ENCODE measurements at regions not wholly inside any gene's neighbourhood (a gene's known extent, or its start where the extent isn't known, plus 50 kb on each side); places are given as distances from the start of the nearest gene placed in this dataset.

DNA sequence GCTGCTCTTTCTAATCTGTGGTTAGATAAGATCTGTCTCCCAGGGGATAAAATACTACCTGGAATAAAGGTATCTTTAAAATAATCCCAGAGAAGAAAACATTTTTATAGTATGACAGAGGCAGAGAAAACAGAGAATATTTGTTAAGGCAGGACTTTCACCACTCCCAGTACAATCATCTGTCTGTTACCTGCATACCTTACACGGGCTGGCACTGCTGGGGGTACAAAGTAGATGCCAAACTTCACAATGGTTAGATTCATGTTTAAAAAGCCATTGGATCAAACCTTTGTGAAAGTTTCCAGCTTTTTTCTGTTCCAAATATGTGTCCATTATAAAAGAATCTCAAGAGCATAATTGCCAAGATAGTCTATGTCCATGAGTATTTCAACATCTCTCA, 273.6 kb upstream of the BTG1 start:
- no peak for DNase-seq (ENCODE audit: low spot score)
- H3K9me3 ChIP-seq (ENCODE audit: low read length) = no peaks in the 10 kb centered on the region
- BruUV-seq (replicated peaks) = no TSS peak
- TF ChIP-seq EZH2phosphoT487 (IDR thresholded peaks at IDR 0.05; ENCODE audit: borderline replicate concordance, low read depth, low read length) (no peak), CTCF (conservative IDR thresholded peaks at IDR 0.05; ENCODE audit: low read length) (no peak)
- no peaks in the 10 kb centered on the region for H3K79me2 ChIP-seq (ENCODE audit: insufficient read depth, low read depth, low read length)
- H3K27ac ChIP-seq (ENCODE audit: low read depth, low read length, poor library complexity, severe bottlenecking) = no peak overlapping the region
- peaks cover 13% of the 10 kb centered on the region for H3K4me1 ChIP-seq (ENCODE audit: insufficient read depth, low read length, poor library complexity, severe bottlenecking)
- no peaks in the 10 kb centered on the region for H4K20me1 ChIP-seq (ENCODE audit: insufficient read depth, low read length)
- no peak overlapping the region for H2AFZ ChIP-seq (ENCODE audit: low read length)
- H3K36me3 ChIP-seq (ENCODE audit: insufficient read depth, low read length) = no peaks in the 10 kb centered on the region
- intact Hi-C loops (cut with micrococcal nuclease; ENCODE audit: unreplicated experiment) = no loop called here
- no peak overlapping the region for H3K4me2 ChIP-seq (ENCODE audit: low read length)
- ChIA-PET CTCF (ENCODE audit: unreplicated experiment) (no interaction called here), POLR2A (interaction anchor here (2.3 kb wide), 1 partner anchor 11 kb away, joined by 8 read pairs; no protein-coding TSS in a partner anchor)
- H3K4me3 ChIP-seq (ENCODE audit: low read depth, low read length, poor library complexity, severe bottlenecking) = no peak overlapping the region
- no peaks in the 10 kb centered on the region for H3K9me2 ChIP-seq (ENCODE audit: insufficient read depth, low read length)

DNA sequence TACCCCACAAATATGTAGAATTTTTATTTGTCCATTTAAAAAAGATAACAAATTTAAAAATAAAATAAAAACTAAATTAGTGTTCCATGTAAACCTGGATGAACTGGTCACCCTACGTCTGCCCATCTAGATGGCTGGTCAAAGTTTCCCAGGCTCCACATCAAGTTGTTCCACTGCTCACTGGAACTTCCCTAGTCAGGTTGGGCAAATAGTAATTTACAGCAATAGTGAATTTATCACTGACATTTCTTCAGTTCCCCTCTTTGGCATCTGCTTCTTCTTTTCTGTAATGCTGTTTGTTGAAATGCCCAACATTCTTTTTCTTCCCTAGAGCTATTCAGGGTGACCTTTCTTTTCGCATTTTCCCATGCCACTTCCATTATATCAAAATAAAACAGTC, 272.7 kb upstream of the BTG1 start:
- TF ChIP-seq CTCF (conservative IDR thresholded peaks at IDR 0.05; ENCODE audit: low read length) (no peak), EZH2phosphoT487 (IDR thresholded peaks at IDR 0.05; ENCODE audit: borderline replicate concordance, low read depth, low read length) (no peak)
- ChIA-PET CTCF (ENCODE audit: unreplicated experiment) (no interaction called here), POLR2A (interaction anchor here (0.6 to 2.4 kb wide), 4 partner anchors 10 to 747 kb away, joined by 3 to 14 read pairs (median 4); no protein-coding TSS in a partner anchor)
- Histone ChIP-seq H4K20me1 (ENCODE audit: insufficient read depth, low read length) (no peaks in the 10 kb centered on the region), H3K79me2 (ENCODE audit: insufficient read depth, low read depth, low read length) (no peaks in the 10 kb centered on the region), H3K9me2 (ENCODE audit: insufficient read depth, low read length) (no peaks in the 10 kb centered on the region), H3K36me3 (ENCODE audit: insufficient read depth, low read length) (no peaks in the 10 kb centered on the region), H2AFZ (ENCODE audit: low read length) (no peak overlapping the region), H3K9me3 (ENCODE audit: low read length) (no peaks in the 10 kb centered on the region), H3K4me1 (ENCODE audit: insufficient read depth, low read length, poor library complexity, severe bottlenecking) (peaks cover 5% of the 10 kb centered on the region), H3K27ac (ENCODE audit: low read depth, low read length, poor library complexity, severe bottlenecking) (no peak overlapping the region), H3K4me3 (ENCODE audit: low read depth, low read length, poor library complexity, severe bottlenecking) (no peak overlapping the region), H3K4me2 (ENCODE audit: low read length) (no peak overlapping the region)
- intact Hi-C loops (cut with micrococcal nuclease; ENCODE audit: unreplicated experiment) = no loop called here
- no peak for DNase-seq (ENCODE audit: low spot score)
- BruUV-seq (replicated peaks) = no TSS peak

DNA sequence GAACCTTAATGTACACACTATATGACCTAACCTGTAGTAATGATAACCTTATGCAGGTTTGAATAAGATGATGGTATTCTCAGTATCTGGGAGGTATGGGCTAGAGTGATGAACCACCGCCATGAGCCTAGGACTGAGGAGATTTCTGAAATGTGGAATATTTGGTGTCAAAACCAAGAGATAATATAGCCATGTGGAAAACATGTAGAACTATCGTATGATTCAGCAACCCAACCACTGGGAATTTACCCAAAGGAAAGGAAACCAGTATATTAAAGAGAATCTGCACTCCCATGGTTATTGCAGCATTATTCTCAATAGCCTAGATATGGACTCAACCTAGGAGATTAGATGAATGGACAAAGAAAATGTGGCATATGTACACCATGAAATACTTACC, 271.7 kb upstream of the BTG1 start:
- Histone ChIP-seq H3K9me3 (ENCODE audit: low read length) (no peaks in the 10 kb centered on the region), H3K27ac (ENCODE audit: low read depth, low read length, poor library complexity, severe bottlenecking) (no peak overlapping the region), H3K79me2 (ENCODE audit: insufficient read depth, low read depth, low read length) (no peaks in the 10 kb centered on the region), H3K4me1 (ENCODE audit: insufficient read depth, low read length, poor library complexity, severe bottlenecking) (no peaks in the 10 kb centered on the region), H3K9me2 (ENCODE audit: insufficient read depth, low read length) (no peaks in the 10 kb centered on the region), H3K4me3 (ENCODE audit: low read depth, low read length, poor library complexity, severe bottlenecking) (no peak overlapping the region), H3K36me3 (ENCODE audit: insufficient read depth, low read length) (no peaks in the 10 kb centered on the region), H3K4me2 (ENCODE audit: low read length) (no peak overlapping the region), H2AFZ (ENCODE audit: low read length) (no peak overlapping the region), H4K20me1 (ENCODE audit: insufficient read depth, low read length) (no peaks in the 10 kb centered on the region)
- CTCF ChIA-PET (ENCODE audit: unreplicated experiment) = interaction anchor here (0.5 kb wide), 1 partner anchor 18 kb away, joined by 3 read pairs; no protein-coding TSS in a partner anchor
- POLR2A ChIA-PET = interaction anchor here (0.7 to 2.4 kb wide), 4 partner anchors 9 to 28 kb away, joined by 4 to 14 read pairs (median 4); no protein-coding TSS in a partner anchor
- no peak for DNase-seq (ENCODE audit: low spot score)
- intact Hi-C loops (cut with micrococcal nuclease; ENCODE audit: unreplicated experiment) = no loop called here
- TF ChIP-seq CTCF (conservative IDR thresholded peaks at IDR 0.05; ENCODE audit: low read length) (no peak), EZH2phosphoT487 (IDR thresholded peaks at IDR 0.05; ENCODE audit: borderline replicate concordance, low read depth, low read length) (no peak)
- BruUV-seq (replicated peaks) = no TSS peak

Measured in OCI-LY7 (cell line).